Mesenchymal stem cell (in vitro differentiated cells and primary cell): ENCODE measurements at regions not wholly inside any gene's neighbourhood (a gene's known extent, or its start where the extent isn't known, plus 50 kb on each side); places are given as distances from the start of the nearest gene placed in this dataset.

Experiments used
- DNase-seq: peaks from one replicate; pipeline ENCODE4 v3.0.0-alpha.2; 2013
- H2AFZ ChIP-seq: one replicate; pipeline ENCODE4 v1.6.1; 2013; ENCODE audit warnings: low read depth, mild to moderate bottlenecking, control low read depth, inconsistent platforms, low read length, moderate library complexity
- H2AK5ac ChIP-seq: 2 replicates; pipeline ENCODE4 v1.6.1; 2013; ENCODE audit warnings: low read length, moderate library complexity, mild to moderate bottlenecking, inconsistent platforms; ENCODE audit not compliant: severe bottlenecking
- H2BK120ac ChIP-seq: one replicate; pipeline ENCODE4 v1.6.1; 2013; ENCODE audit warnings: low read depth, mild to moderate bottlenecking, inconsistent platforms, low read length, moderate library complexity
- H2BK12ac ChIP-seq, 2 experiments: one replicate each; pipeline ENCODE4 v1.6.1; 2013; ENCODE audit warnings: inconsistent platforms in 2 of 2, low read length in 2 of 2, mild to moderate bottlenecking in 2 of 2, moderate library complexity in 2 of 2, control low read depth in 1 of 2
- H2BK15ac ChIP-seq: one replicate; pipeline ENCODE4 v1.6.1; 2013; ENCODE audit warnings: mild to moderate bottlenecking, low read depth, inconsistent platforms; ENCODE audit not compliant: poor library complexity, severe bottlenecking
- H2BK5ac ChIP-seq: 2 replicates; pipeline ENCODE4 v1.6.1; 2013; ENCODE audit warnings: low read depth, mild to moderate bottlenecking, low read length, control low read depth, inconsistent platforms; ENCODE audit not compliant: poor library complexity, severe bottlenecking
- H3K14ac ChIP-seq, 2 experiments: one replicate each; pipeline ENCODE4 v1.6.1; 2013; ENCODE audit warnings: inconsistent platforms in 2 of 2, low read length in 2 of 2, control low read depth in 1 of 2, mild to moderate bottlenecking in 1 of 2, moderate library complexity in 1 of 2
- H3K18ac ChIP-seq, 2 experiments: one replicate each; pipeline ENCODE4 v1.6.1; 2013; ENCODE audit warnings: inconsistent platforms in 2 of 2, low read length in 2 of 2, control low read depth in 1 of 2, low read depth in 1 of 2, mild to moderate bottlenecking in 1 of 2
- H3K23ac ChIP-seq, 2 experiments: one replicate each; pipeline ENCODE4 v1.6.1; 2013; ENCODE audit warnings: inconsistent platforms in 2 of 2, low read length in 2 of 2, mild to moderate bottlenecking in 2 of 2, moderate library complexity in 2 of 2, control low read depth in 1 of 2
- H3K27ac ChIP-seq: 2 replicates; pipeline ENCODE4 v1.5.1; 2013; ENCODE audit warnings: mild to moderate bottlenecking, moderate library complexity, low read length, control low read depth, inconsistent platforms; ENCODE audit not compliant: poor library complexity, severe bottlenecking
- H3K27me3 ChIP-seq, 2 experiments: 2 replicates each; pipeline versions ENCODE4 v1.6.1 to v1.7.0; 2013; ENCODE audit warnings: low read length in 2 of 2, mild to moderate bottlenecking in 2 of 2, moderate library complexity in 2 of 2, control low read depth in 1 of 2, inconsistent platforms in 1 of 2; ENCODE audit not compliant: control insufficient read depth in 1 of 2, insufficient read depth in 1 of 2
- H3K36me3 ChIP-seq, 2 experiments: 2 replicates each; pipeline versions ENCODE4 v1.6.1 to v1.7.0; 2013; ENCODE audit warnings: low read length in 2 of 2, control low read depth in 1 of 2, inconsistent platforms in 1 of 2, low read depth in 1 of 2, mild to moderate bottlenecking in 1 of 2; ENCODE audit not compliant: insufficient read depth in 2 of 2, control insufficient read depth in 1 of 2
- H3K4ac ChIP-seq, 2 experiments: one replicate each; pipeline ENCODE4 v1.6.1; 2013; ENCODE audit warnings: inconsistent platforms in 2 of 2, low read length in 2 of 2, mild to moderate bottlenecking in 2 of 2, moderate library complexity in 2 of 2, control low read depth in 1 of 2, low read depth in 1 of 2
- H3K4me1 ChIP-seq: 2 replicates; pipeline ENCODE4 v1.6.1; 2013; ENCODE audit warnings: low read depth, low read length, control low read depth; ENCODE audit not compliant: control insufficient read depth, insufficient read depth
- H3K4me2 ChIP-seq: 2 replicates; pipeline ENCODE4 v1.6.1; 2013; ENCODE audit warnings: low read length, mild to moderate bottlenecking, inconsistent platforms; ENCODE audit not compliant: poor library complexity, severe bottlenecking
- H3K4me3 ChIP-seq, 2 experiments: 2 replicates each; pipeline versions ENCODE4 v1.5.1 to v1.7.0; 2013; ENCODE audit warnings: low read length in 2 of 2, mild to moderate bottlenecking in 2 of 2, control low read depth in 1 of 2, low read depth in 1 of 2; ENCODE audit not compliant: insufficient read depth in 1 of 2
- H3K79me1 ChIP-seq: replicated peaks from 2 replicates; pipeline ENCODE4 v1.6.1; 2013; ENCODE audit warnings: mild to moderate bottlenecking, control low read depth, low read length, inconsistent platforms; ENCODE audit not compliant: poor library complexity, severe bottlenecking
- H3K9ac ChIP-seq: 2 replicates; pipeline ENCODE4 v1.7.0; 2013; ENCODE audit warnings: mild to moderate bottlenecking, low read length, moderate library complexity
- H3K9me3 ChIP-seq: 2 replicates; pipeline ENCODE4 v1.7.0; 2013; ENCODE audit warnings: mild to moderate bottlenecking, low read length; ENCODE audit not compliant: control insufficient read depth
- H4K8ac ChIP-seq: one replicate; pipeline ENCODE4 v1.6.1; 2013; ENCODE audit warnings: inconsistent platforms, mild to moderate bottlenecking, low read length, moderate library complexity
- H4K91ac ChIP-seq: one replicate; pipeline ENCODE4 v1.6.1; 2013; ENCODE audit warnings: mild to moderate bottlenecking, low read length, inconsistent platforms
- WGBS: methylation state at CpG from one replicate; pipeline ENCODE4 v1.1.7; 2013; ENCODE audit warnings: mixed read lengths; 5-methylcytosine and 5-hydroxymethylcytosine counted together

DNA sequence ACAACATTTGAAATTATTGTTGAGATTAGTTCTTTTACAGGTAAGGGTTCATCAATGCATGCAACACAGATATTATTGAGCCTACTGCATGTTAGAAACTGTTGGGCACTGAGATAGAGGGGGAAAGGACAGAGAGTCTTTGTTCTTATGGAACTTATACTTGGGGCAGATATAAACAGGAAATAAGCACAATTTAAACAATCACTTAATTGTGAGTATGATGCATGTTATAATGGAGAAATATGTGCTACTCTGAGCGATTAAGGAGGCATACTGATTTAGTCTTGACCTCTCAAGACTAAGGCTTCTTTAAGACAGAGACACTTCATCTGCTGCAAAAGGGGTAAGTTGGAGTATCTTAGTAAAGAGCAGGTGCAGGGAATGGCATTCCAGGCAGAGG, 593.3 kb downstream of the CCSER2 start:
- Histone ChIP-seq H2BK120ac (no peak overlapping the region), H3K4me1 (no peaks in the 10 kb centered on the region), H3K4ac (no peak overlapping the region), H3K79me1 (no peaks in the 10 kb centered on the region), H3K36me3 (no peaks in the 10 kb centered on the region), H2AFZ (no peak overlapping the region), H3K4me3 (no peak overlapping the region), H3K27ac (no peak overlapping the region), H3K9me3 (peaks cover 17% of the 10 kb centered on the region), H3K14ac (no peak overlapping the region), H3K23ac (no peak overlapping the region), H2AK5ac (no peak overlapping the region), H3K9ac (no peak overlapping the region), H3K18ac (no peak overlapping the region), H4K8ac (no peak overlapping the region), H2BK5ac (no peak overlapping the region), H3K27me3 (no peaks in the 10 kb centered on the region), H3K4me2 (no peak overlapping the region), H2BK12ac (no peak overlapping the region), H4K91ac (no peak overlapping the region), H2BK15ac (no peak overlapping the region)
- no peak for DNase-seq
- 8% methylated on average over 1 of the region's 1 CpG for WGBS

DNA sequence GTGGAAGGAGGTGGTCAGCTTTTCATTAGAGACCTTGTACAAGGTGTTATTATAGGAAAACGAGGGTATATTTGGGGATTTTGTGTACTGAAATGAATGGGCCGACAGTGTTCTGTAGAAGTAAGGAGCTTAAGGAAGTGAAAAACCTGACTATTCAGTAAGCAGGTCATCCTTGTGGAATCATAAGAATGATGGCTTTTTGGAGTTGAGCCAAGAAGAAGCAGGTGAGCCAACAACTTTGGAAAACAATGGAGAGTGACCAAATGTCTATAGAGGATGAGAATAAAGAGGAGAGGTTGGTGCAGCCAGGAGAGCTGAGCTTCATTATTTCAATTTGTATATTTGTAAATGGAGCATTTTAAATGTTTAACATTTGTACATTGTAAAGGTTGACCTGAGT, 595.7 kb downstream of the CCSER2 start:
- Histone ChIP-seq H2AK5ac (no peak overlapping the region), H2BK120ac (no peak overlapping the region), H3K23ac (no peak overlapping the region), H2BK15ac (no peak overlapping the region), H3K4ac (no peak overlapping the region), H3K4me1 (no peaks in the 10 kb centered on the region), H3K9me3 (peaks cover 3% of the 10 kb centered on the region), H4K91ac (no peak overlapping the region), H3K27me3 (no peaks in the 10 kb centered on the region), H3K9ac (no peak overlapping the region), H3K14ac (no peak overlapping the region), H3K27ac (no peak overlapping the region), H3K4me3 (no peak overlapping the region), H2AFZ (no peak overlapping the region), H2BK5ac (no peak overlapping the region), H4K8ac (no peak overlapping the region), H3K36me3 (no peaks in the 10 kb centered on the region), H3K18ac (no peak overlapping the region), H3K4me2 (no peak overlapping the region), H3K79me1 (no peaks in the 10 kb centered on the region), H2BK12ac (no peak overlapping the region)
- 65% methylated on average over 2 of the region's 2 CpGs for WGBS
- DNase-seq = no peak

DNA sequence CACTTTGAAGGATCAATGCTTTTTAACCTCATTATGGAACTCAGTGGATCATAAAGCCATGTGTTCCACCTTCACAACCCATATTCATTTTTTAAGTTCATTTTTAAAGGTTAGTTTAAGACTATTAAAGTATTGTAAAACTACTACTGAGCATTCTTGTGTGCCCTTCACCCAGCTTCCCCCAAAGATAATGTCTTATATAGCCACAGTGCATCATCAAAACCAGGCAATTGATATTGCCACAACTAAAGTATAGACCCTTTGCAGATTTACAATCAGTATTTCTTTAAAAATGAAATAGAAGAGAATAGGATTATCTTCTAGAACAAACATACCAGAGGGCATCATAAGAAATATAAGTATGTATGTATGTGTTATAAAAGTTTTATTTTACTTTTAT, 597.1 kb downstream of the CCSER2 start:
- DNase-seq = no peak
- H2AK5ac ChIP-seq = no peak overlapping the region

DNA sequence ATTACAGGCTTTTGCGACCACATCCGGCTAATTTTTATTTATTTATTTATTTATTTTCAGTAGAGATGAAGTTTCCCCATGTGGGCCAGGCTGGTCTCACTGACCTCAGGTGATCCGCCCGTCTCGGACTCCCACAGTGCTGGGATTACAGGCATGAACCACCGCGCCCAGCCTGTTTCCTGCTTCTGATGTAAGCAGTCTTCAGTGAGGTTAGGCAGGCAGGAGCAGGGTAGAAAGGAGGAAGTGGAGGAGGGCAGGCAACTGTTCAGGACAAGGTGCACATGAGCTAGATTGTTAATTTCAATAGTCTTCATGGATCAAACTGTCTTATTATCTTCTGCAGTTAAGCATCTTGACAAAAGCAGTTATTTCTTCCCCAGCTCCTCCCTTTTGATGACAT, 605.0 kb downstream of the CCSER2 start:
- H3K27ac ChIP-seq = no peak overlapping the region
- H3K4me2 ChIP-seq = no peak overlapping the region
- DNase-seq = no peak
- no peak overlapping the region for H3K9ac ChIP-seq
- H3K4me1 ChIP-seq = no peaks in the 10 kb centered on the region
- 78% methylated on average over 5 of the region's 7 CpGs for WGBS
- H3K14ac ChIP-seq = no peak overlapping the region
- H3K36me3 ChIP-seq = no peaks in the 10 kb centered on the region
- H2BK15ac ChIP-seq = no peak overlapping the region
- H2BK5ac ChIP-seq = no peak overlapping the region
- no peak overlapping the region for H2AFZ ChIP-seq
- no peak overlapping the region for H2BK12ac ChIP-seq
- no peak overlapping the region for H3K4ac ChIP-seq
- no peak overlapping the region for H2AK5ac ChIP-seq
- H3K18ac ChIP-seq = no peak overlapping the region
- H4K91ac ChIP-seq = no peak overlapping the region
- H3K79me1 ChIP-seq = no peaks in the 10 kb centered on the region
- no peaks in the 10 kb centered on the region for H3K9me3 ChIP-seq
- H2BK120ac ChIP-seq = no peak overlapping the region
- no peak overlapping the region for H4K8ac ChIP-seq
- H3K4me3 ChIP-seq = no peak overlapping the region
- no peaks in the 10 kb centered on the region for H3K27me3 ChIP-seq
- no peak overlapping the region for H3K23ac ChIP-seq

More for the DNA sequence above, 597.1 kb downstream of the CCSER2 start:
- Histone ChIP-seq H2BK5ac (no peak overlapping the region), H3K36me3 (no peaks in the 10 kb centered on the region), H3K4me1 (no peaks in the 10 kb centered on the region), H3K27me3 (no peaks in the 10 kb centered on the region), H3K23ac (no peak overlapping the region), H2AFZ (no peak overlapping the region), H3K4me2 (no peak overlapping the region), H2BK12ac (no peak overlapping the region), H3K18ac (no peak overlapping the region), H3K4ac (no peak overlapping the region), H2BK15ac (no peak overlapping the region), H2BK120ac (no peak overlapping the region), H3K4me3 (no peak overlapping the region), H3K79me1 (no peaks in the 10 kb centered on the region), H3K9me3 (no peaks in the 10 kb centered on the region), H3K27ac (no peak overlapping the region), H3K9ac (no peak overlapping the region), H3K14ac (no peak overlapping the region), H4K91ac (no peak overlapping the region), H4K8ac (no peak overlapping the region)
